Endothelial cell of umbilical vein (primary cell): ENCODE measurements at regions not wholly inside any gene's neighbourhood (a gene's known extent, or its start where the extent isn't known, plus 50 kb on each side); places are given as distances from the start of the nearest gene placed in this dataset.

Source experiments
- BruUV-seq: library from RNA; stranded (reverse); fragments of 400-500 nt; replicated peaks from 2 replicates; lab custom pipeline; 2021; lab: Mats Ljungman, UMichigan
- CTCF ChIA-PET: fragments of 300-600, 350-600 bp; sonication (Branson Sonifier 250); formaldehyde crosslinking; loops from one replicate; lab custom pipeline; 2021; ENCODE audit warnings: antibody characterized with exemption, inconsistent platforms; lab: Charles Lee
- POLR2A ChIA-PET: fragments of 300-600, 350-600 bp; sonication (Branson Sonifier 250); formaldehyde crosslinking; loops from one replicate; lab custom pipeline; 2021; ENCODE audit warnings: antibody characterized with exemption, inconsistent platforms; lab: Charles Lee
- DNase-seq: peaks from one replicate; pipeline ENCODE4 v3.0.0-alpha.2; 2011; ENCODE audit warnings: low read depth, low spot score
- FAIRE-seq: peaks from 2 replicates; lab custom pipeline; 2011; peaks lifted over from hg19 to GRCh38; lab: Jason Lieb, UNC
- H2AFZ ChIP-seq: 2 replicates; pipeline ENCODE4 v1.6.0; 2012; ENCODE audit warnings: low read depth, low read length, control low read depth, inconsistent platforms
- H3K27ac ChIP-seq: 2 replicates; pipeline ENCODE4 v1.5.1; 2011; ENCODE audit warnings: low read depth, mild to moderate bottlenecking, control low read depth, low read length, moderate library complexity; ENCODE audit not compliant: insufficient read depth
- H3K27me3 ChIP-seq, 2 experiments: 2 replicates each; pipeline versions ENCODE4 v1.6.0 to v1.6.1; 2011; ENCODE audit warnings: low read length in 2 of 2, mixed read lengths in 1 of 2; ENCODE audit not compliant: control insufficient read depth in 2 of 2, insufficient read depth in 2 of 2
- H3K36me3 ChIP-seq, 2 experiments: 2 replicates in 1 of 2; 3 replicates in 1 of 2; pipeline ENCODE4 v1.5.1; 2011; ENCODE audit warnings: low read length in 2 of 2, mild to moderate bottlenecking in 1 of 2, moderate library complexity in 1 of 2; ENCODE audit not compliant: control insufficient read depth in 2 of 2, insufficient read depth in 2 of 2; ENCODE audit errors: extremely low read depth in 1 of 2
- H3K4me1 ChIP-seq: 3 replicates; pipeline ENCODE4 v1.5.1; 2011; ENCODE audit warnings: mild to moderate bottlenecking, low read length; ENCODE audit not compliant: control insufficient read depth, insufficient read depth; ENCODE audit errors: extremely low read depth
- H3K4me2 ChIP-seq: 2 replicates; pipeline ENCODE4 v1.6.1; 2011; ENCODE audit warnings: low read length, control low read depth, mixed read lengths; ENCODE audit not compliant: insufficient read depth
- H3K4me3 ChIP-seq, 3 experiments: fragments of 200-600 bp in 1 of 3; sonication (generic), shearing (Covaris generic) in 1 of 3; replicated peaks in 1 of 3; 2 replicates each; pipeline ENCODE4 v1.5.1; 2011 to 2016; ENCODE audit warnings: control low read depth in 3 of 3, low read length in 3 of 3, mild to moderate bottlenecking in 2 of 3, inconsistent platforms in 1 of 3, low read depth in 1 of 3, moderate library complexity in 1 of 3; ENCODE audit not compliant: insufficient read depth in 1 of 3
- H3K79me2 ChIP-seq: 2 replicates; pipeline ENCODE4 v1.6.0; 2012; ENCODE audit warnings: low read length, inconsistent platforms; ENCODE audit not compliant: control insufficient read depth, insufficient read depth
- H3K9ac ChIP-seq: replicated peaks from 2 replicates; pipeline ENCODE3; 2011; ENCODE audit warnings: low read length, control low read depth; ENCODE audit not compliant: insufficient read depth; ENCODE audit errors: extremely low read depth
- H3K9me1 ChIP-seq: replicated peaks from 3 replicates; pipeline ENCODE4 v1.6.0; 2011; ENCODE audit warnings: mild to moderate bottlenecking, low read length; ENCODE audit not compliant: control insufficient read depth, insufficient read depth; ENCODE audit errors: extremely low read depth
- H3K9me3 ChIP-seq: replicated peaks from 2 replicates; pipeline ENCODE4 v1.5.1; 2012; ENCODE audit warnings: low read length, inconsistent platforms; ENCODE audit not compliant: control insufficient read depth, insufficient read depth
- H4K20me1 ChIP-seq: replicated peaks from 2 replicates; pipeline ENCODE3; 2011; ENCODE audit warnings: mild to moderate bottlenecking, low read length; ENCODE audit not compliant: control insufficient read depth, insufficient read depth; ENCODE audit errors: extremely low read depth
- EZH2 ChIP-seq: IDR thresholded peaks from 2 replicates; pipeline ENCODE4 v1.6.1; 2012; ENCODE audit warnings: borderline replicate concordance, low read depth, mild to moderate bottlenecking, moderate library complexity, low read length, inconsistent platforms; ENCODE audit not compliant: severe bottlenecking
- GATA2 ChIP-seq: IDR thresholded peaks from 2 replicates; pipeline ENCODE4 v1.7.0; 2011; ENCODE audit warnings: low read depth, mild to moderate bottlenecking, moderate library complexity, mixed read lengths, low read length; ENCODE audit not compliant: insufficient read length, insufficient read depth
- JUN ChIP-seq: IDR thresholded peaks from 2 replicates; pipeline ENCODE4 v1.6.1; 2011; ENCODE audit warnings: borderline replicate concordance, low read depth; ENCODE audit not compliant: insufficient read length, insufficient read depth
- MYC ChIP-seq: IDR thresholded peaks from one replicate; pipeline ENCODE4 v1.6.1; 2011; ENCODE audit warnings: mild to moderate bottlenecking, low read depth, low read length
- dilution Hi-C: fragments of 300-500 bp; cut with MboI; formaldehyde crosslinking; loops from one replicate; pipeline ENCODE4 v1.15.0; 2019; ENCODE audit warnings: low sequenced_read_pairs; ENCODE audit not compliant: extremely low pct_ligation_motif_present
- intact Hi-C: fragments of 100-400 bp; cut with micrococcal nuclease; formaldehyde crosslinking; loops from one replicate; pipeline ENCODE4 v1.10.0; 2022
- TF ChIP-seq, protein P1 (sequence below), 2 donors: IDR thresholded peaks; 1 replicate in 1 of 2; 2 replicates in 1 of 2; pipeline ENCODE4 v1.5.1; 2011; ENCODE audit warnings: low read length in 2 of 2, mild to moderate bottlenecking in 2 of 2, moderate library complexity in 2 of 2, control low read depth in 1 of 2, inconsistent platforms in 1 of 2, low read depth in 1 of 2; ENCODE audit not compliant: insufficient read depth in 1 of 2; ENCODE audit errors: extremely low read depth in 1 of 2

DNA sequence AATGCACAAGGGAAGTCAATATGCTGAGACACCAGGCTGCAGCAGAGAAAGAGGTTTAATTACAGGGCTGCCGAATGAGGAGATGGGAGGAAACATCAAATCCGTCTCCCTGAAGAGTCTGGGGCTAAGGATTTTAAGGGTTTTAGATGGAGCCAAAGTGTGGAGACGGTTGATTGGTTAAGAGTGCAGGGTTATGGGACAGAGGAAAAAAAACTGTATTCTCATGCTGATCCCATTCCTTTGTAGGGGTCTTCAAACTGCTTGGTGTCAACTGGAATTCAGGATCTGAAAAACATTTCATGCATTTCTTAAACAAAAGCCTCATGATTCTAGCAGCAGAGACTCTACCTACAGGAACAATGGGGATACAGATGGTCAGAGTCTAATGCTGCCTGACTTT lies 96.1 kb upstream of the SYNDIG1 start:
- CTCF ChIA-PET, result no interaction called here
- intact Hi-C loops, result no loop called here
- Histone ChIP-seq H3K27ac (no peak overlapping the region), H3K9me3 (no peaks in the 10 kb centered on the region), H3K27me3 (no peaks in the 10 kb centered on the region), H3K4me2 (no peak overlapping the region), H3K4me3 (no peak overlapping the region), H3K9me1 (no peaks in the 10 kb centered on the region), H2AFZ (no peak overlapping the region), H3K36me3 (no peaks in the 10 kb centered on the region), H4K20me1 (no peaks in the 10 kb centered on the region), H3K4me1 (no peaks in the 10 kb centered on the region), H3K9ac (no peak overlapping the region), H3K79me2 (no peaks in the 10 kb centered on the region)
- DNase-seq (no peak), FAIRE-seq (no peak)
- POLR2A ChIA-PET, result no interaction called here
- BruUV-seq, result no TSS peak
- dilution Hi-C loops, result no loop called here
- TF ChIP-seq JUN (no peak), MYC (no peak), GATA2 (no peak), EZH2 (no peak)
- TF ChIP-seq, protein P1, sequence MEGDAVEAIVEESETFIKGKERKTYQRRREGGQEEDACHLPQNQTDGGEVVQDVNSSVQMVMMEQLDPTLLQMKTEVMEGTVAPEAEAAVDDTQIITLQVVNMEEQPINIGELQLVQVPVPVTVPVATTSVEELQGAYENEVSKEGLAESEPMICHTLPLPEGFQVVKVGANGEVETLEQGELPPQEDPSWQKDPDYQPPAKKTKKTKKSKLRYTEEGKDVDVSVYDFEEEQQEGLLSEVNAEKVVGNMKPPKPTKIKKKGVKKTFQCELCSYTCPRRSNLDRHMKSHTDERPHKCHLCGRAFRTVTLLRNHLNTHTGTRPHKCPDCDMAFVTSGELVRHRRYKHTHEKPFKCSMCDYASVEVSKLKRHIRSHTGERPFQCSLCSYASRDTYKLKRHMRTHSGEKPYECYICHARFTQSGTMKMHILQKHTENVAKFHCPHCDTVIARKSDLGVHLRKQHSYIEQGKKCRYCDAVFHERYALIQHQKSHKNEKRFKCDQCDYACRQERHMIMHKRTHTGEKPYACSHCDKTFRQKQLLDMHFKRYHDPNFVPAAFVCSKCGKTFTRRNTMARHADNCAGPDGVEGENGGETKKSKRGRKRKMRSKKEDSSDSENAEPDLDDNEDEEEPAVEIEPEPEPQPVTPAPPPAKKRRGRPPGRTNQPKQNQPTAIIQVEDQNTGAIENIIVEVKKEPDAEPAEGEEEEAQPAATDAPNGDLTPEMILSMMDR (IDR thresholded peaks at IDR 0.05; ENCODE audit: extremely low read depth in 1 of 2, insufficient read depth in 1 of 2, low read depth in 1 of 2, low read length in 2 of 2), result no peak
